Astrocyte (in vitro differentiated cells and primary cell): ENCODE measurements at regions not wholly inside any gene's neighbourhood (a gene's known extent, or its start where the extent isn't known, plus 50 kb on each side); places are given as distances from the start of the nearest gene placed in this dataset.

Experiments used
- DNase-seq: peaks from one replicate; pipeline ENCODE4 v3.0.0-alpha.2; 2010; ENCODE audit warnings: low read depth
- FAIRE-seq: peaks from 2 replicates; lab custom pipeline; 2011; peaks lifted over from hg19 to GRCh38; lab: Jason Lieb, UNC
- H2AFZ ChIP-seq: 2 replicates; pipeline ENCODE4 v1.6.0; 2012; ENCODE audit warnings: low read depth, low read length, inconsistent platforms
- H3K27ac ChIP-seq: 2 replicates; pipeline ENCODE4 v1.5.1; 2011; ENCODE audit warnings: low read depth, low read length, inconsistent platforms
- H3K27me3 ChIP-seq: 2 replicates; pipeline ENCODE4 v1.6.0; 2011; ENCODE audit warnings: low read length, inconsistent platforms; ENCODE audit not compliant: insufficient read depth
- H3K36me3 ChIP-seq: 2 replicates; pipeline ENCODE4 v1.5.1; 2011; ENCODE audit warnings: low read length, inconsistent platforms; ENCODE audit not compliant: insufficient read depth
- H3K4me1 ChIP-seq: 2 replicates; pipeline ENCODE4 v1.5.1; 2011; ENCODE audit warnings: low read length, inconsistent platforms; ENCODE audit not compliant: insufficient read depth
- H3K4me2 ChIP-seq: 2 replicates; pipeline ENCODE4 v1.6.0; 2012; ENCODE audit warnings: low read length, inconsistent platforms
- H3K4me3 ChIP-seq: 2 replicates; pipeline ENCODE4 v1.5.1; 2011; ENCODE audit warnings: low read depth, mild to moderate bottlenecking, low read length, inconsistent platforms; ENCODE audit not compliant: insufficient read depth
- H3K79me2 ChIP-seq: 2 replicates; pipeline ENCODE4 v1.6.0; 2012; ENCODE audit warnings: mild to moderate bottlenecking, low read length, inconsistent platforms; ENCODE audit not compliant: insufficient read depth
- H3K9ac ChIP-seq: 2 replicates; pipeline ENCODE4 v1.6.0; 2012; ENCODE audit warnings: mild to moderate bottlenecking, low read length, inconsistent platforms
- H3K9me3 ChIP-seq: 2 replicates; pipeline ENCODE4 v1.5.1; 2012; ENCODE audit warnings: low read depth, mild to moderate bottlenecking, low read length, inconsistent platforms; ENCODE audit not compliant: insufficient read depth
- H4K20me1 ChIP-seq: 2 replicates; pipeline ENCODE4 v1.6.0; 2012; ENCODE audit warnings: low read length, inconsistent platforms; ENCODE audit not compliant: insufficient read depth
- H3K27ac Mint-ChIP-seq: one replicate; pipeline ENCODE4 v1.8.0; 2021; ENCODE audit warnings: mild to moderate bottlenecking, mixed read lengths; ENCODE audit not compliant: unreplicated experiment
- H3K27me3 Mint-ChIP-seq: one replicate; pipeline ENCODE4 v1.8.0; 2021; ENCODE audit warnings: low read depth, mixed read lengths; ENCODE audit not compliant: unreplicated experiment
- H3K36me3 Mint-ChIP-seq: one replicate; pipeline ENCODE4 v1.8.0; 2021; ENCODE audit warnings: low read depth, mixed read lengths; ENCODE audit not compliant: unreplicated experiment
- H3K4me1 Mint-ChIP-seq: one replicate; pipeline ENCODE4 v1.8.0; 2021; ENCODE audit warnings: low read depth, mixed read lengths; ENCODE audit not compliant: unreplicated experiment
- H3K4me3 Mint-ChIP-seq: one replicate; pipeline ENCODE4 v1.8.0; 2021; ENCODE audit warnings: mild to moderate bottlenecking, moderate library complexity, mixed read lengths; ENCODE audit not compliant: unreplicated experiment
- H3K9me3 Mint-ChIP-seq: one replicate; pipeline ENCODE4 v1.8.0; 2021; ENCODE audit warnings: mild to moderate bottlenecking, mixed read lengths; ENCODE audit not compliant: unreplicated experiment
- EZH2 ChIP-seq: IDR thresholded peaks from 2 replicates; pipeline ENCODE4 v1.6.1; 2012; ENCODE audit warnings: mild to moderate bottlenecking, low read length, inconsistent platforms; ENCODE audit not compliant: insufficient read depth
- TF ChIP-seq, protein P1 (sequence below): IDR thresholded peaks from 2 replicates; pipeline ENCODE4 v1.5.1; 2011; ENCODE audit warnings: low read depth, mild to moderate bottlenecking, inconsistent platforms, low read length, moderate library complexity; ENCODE audit not compliant: insufficient read depth

DNA sequence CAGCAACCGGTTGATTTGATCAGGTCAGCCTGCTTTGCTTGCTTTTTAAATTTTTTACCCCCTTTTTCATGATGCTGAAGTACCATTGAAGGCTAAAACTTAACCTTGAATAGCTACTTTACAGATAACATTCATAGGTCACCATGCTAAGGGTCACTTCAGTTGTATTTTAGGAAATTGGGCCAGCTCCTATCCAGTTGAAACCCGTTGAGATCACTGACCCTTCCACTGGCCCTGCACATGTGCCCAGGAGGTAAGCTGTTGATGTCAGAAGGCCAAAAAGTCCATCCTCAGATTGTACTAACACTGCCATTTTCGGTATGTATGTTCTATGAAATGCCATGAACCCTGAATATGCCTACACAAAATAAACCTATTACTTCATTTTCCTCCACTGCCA lies 133.0 kb upstream of the FAT4 start:
- Mint-ChIP-seq H3K4me1 (no peaks in the 10 kb centered on the region), H3K9me3 (no peaks in the 10 kb centered on the region), H3K27ac (no peak overlapping the region), H3K27me3 (no peaks in the 10 kb centered on the region), H3K4me3 (no peak overlapping the region), H3K36me3 (no peaks in the 10 kb centered on the region)
- Histone ChIP-seq H4K20me1 (no peaks in the 10 kb centered on the region), H3K4me3 (no peak overlapping the region), H3K9me3 (no peaks in the 10 kb centered on the region), H3K27me3 (no peaks in the 10 kb centered on the region), H3K9ac (no peak overlapping the region), H3K27ac (no peak overlapping the region), H3K79me2 (no peaks in the 10 kb centered on the region), H3K4me2 (no peak overlapping the region), H3K4me1 (no peaks in the 10 kb centered on the region), H2AFZ (no peak overlapping the region), H3K36me3 (no peaks in the 10 kb centered on the region)
- DNase-seq (no peak), FAIRE-seq (no peak)
- TF ChIP-seq EZH2 = no peak
- TF ChIP-seq, protein P1, sequence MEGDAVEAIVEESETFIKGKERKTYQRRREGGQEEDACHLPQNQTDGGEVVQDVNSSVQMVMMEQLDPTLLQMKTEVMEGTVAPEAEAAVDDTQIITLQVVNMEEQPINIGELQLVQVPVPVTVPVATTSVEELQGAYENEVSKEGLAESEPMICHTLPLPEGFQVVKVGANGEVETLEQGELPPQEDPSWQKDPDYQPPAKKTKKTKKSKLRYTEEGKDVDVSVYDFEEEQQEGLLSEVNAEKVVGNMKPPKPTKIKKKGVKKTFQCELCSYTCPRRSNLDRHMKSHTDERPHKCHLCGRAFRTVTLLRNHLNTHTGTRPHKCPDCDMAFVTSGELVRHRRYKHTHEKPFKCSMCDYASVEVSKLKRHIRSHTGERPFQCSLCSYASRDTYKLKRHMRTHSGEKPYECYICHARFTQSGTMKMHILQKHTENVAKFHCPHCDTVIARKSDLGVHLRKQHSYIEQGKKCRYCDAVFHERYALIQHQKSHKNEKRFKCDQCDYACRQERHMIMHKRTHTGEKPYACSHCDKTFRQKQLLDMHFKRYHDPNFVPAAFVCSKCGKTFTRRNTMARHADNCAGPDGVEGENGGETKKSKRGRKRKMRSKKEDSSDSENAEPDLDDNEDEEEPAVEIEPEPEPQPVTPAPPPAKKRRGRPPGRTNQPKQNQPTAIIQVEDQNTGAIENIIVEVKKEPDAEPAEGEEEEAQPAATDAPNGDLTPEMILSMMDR = no peak

DNA sequence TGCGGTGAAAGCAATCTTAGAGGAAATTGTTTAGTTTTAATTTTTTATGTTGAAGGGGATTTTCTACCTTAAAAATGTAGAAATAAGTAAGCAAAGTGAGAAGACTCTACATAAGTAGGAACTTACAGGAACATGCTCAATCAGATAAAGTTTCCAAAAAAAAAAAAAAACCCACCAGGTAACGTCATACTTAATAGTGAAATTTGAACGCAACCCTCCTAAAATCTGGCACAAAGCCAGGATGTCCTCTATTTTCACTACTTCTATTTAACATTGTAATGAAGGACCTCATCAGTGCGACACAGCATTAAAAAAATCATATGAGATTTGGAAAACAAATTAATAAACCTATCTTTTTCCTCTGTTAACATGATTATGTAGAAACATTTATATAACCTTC lies 135.0 kb upstream of the FAT4 start:
- Histone ChIP-seq H3K4me3 (no peak overlapping the region), H2AFZ (no peak overlapping the region), H3K79me2 (no peaks in the 10 kb centered on the region), H3K9me3 (no peaks in the 10 kb centered on the region), H3K27me3 (no peaks in the 10 kb centered on the region), H4K20me1 (no peaks in the 10 kb centered on the region), H3K9ac (no peak overlapping the region), H3K4me1 (no peaks in the 10 kb centered on the region), H3K4me2 (no peak overlapping the region), H3K27ac (no peak overlapping the region), H3K36me3 (no peaks in the 10 kb centered on the region)
- FAIRE-seq (no peak), DNase-seq (no peak)
- Mint-ChIP-seq H3K27ac (no peak overlapping the region), H3K9me3 (no peaks in the 10 kb centered on the region), H3K4me3 (no peak overlapping the region), H3K4me1 (no peaks in the 10 kb centered on the region), H3K27me3 (no peaks in the 10 kb centered on the region), H3K36me3 (no peaks in the 10 kb centered on the region)
- TF ChIP-seq EZH2 = no peak
- TF ChIP-seq, protein P1 = no peak

DNA sequence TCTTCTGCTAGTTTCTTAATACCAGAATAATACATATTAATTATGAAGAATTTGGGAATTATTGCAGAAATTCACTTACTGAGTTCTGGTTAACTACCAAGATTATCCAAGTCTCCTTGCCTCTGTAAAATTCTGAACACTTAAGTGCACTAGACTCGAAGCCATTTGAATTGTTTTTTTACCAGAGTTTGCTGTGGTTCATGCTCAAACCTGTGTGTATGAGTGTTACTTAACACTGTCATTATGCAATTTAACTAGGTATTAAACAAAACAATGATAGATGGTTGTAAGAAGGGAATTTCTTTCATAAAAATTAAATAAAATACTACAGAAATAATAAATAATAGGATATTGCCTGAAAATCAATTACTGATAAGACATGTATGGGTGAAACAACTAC lies 145.6 kb upstream of the FAT4 start:
- Mint-ChIP-seq H3K27me3 (no peaks in the 10 kb centered on the region), H3K4me1 (peaks cover 2% of the 10 kb centered on the region), H3K36me3 (no peaks in the 10 kb centered on the region), H3K27ac (no peak overlapping the region), H3K9me3 (no peaks in the 10 kb centered on the region), H3K4me3 (no peak overlapping the region)
- H3K27ac ChIP-seq = no peak overlapping the region
- FAIRE-seq (no peak), DNase-seq (no peak)
- no peaks in the 10 kb centered on the region for H4K20me1 ChIP-seq
- no peak overlapping the region for H2AFZ ChIP-seq
- no peaks in the 10 kb centered on the region for H3K9me3 ChIP-seq
- no peak for TF ChIP-seq EZH2
- TF ChIP-seq, protein P1 = no peak
- no peaks in the 10 kb centered on the region for H3K4me1 ChIP-seq
- H3K36me3 ChIP-seq = no peaks in the 10 kb centered on the region
- no peak overlapping the region for H3K4me2 ChIP-seq
- H3K79me2 ChIP-seq = no peaks in the 10 kb centered on the region
- H3K9ac ChIP-seq = no peak overlapping the region
- no peak overlapping the region for H3K4me3 ChIP-seq
- no peaks in the 10 kb centered on the region for H3K27me3 ChIP-seq
